Mucosa of gallbladder (tissue), 1 donor: ENCODE measurements at regions not wholly inside any gene's neighbourhood (a gene's known extent, or its start where the extent isn't known, plus 50 kb on each side); places are given as distances from the start of the nearest gene placed in this dataset.
"Not testable (repeated sequence)": the region's sequence is repeated elsewhere in the genome, so short reads cannot be mapped to it uniquely, and the experiment has no call there.

ENCODE experiments used
- DNase-seq: peaks from one replicate; pipeline ENCODE4 v3.0.0-alpha.2; 2020; ENCODE audit warnings: low spot score
- donor health status: DM: no; HTN: no; CAD: no.

DNA sequence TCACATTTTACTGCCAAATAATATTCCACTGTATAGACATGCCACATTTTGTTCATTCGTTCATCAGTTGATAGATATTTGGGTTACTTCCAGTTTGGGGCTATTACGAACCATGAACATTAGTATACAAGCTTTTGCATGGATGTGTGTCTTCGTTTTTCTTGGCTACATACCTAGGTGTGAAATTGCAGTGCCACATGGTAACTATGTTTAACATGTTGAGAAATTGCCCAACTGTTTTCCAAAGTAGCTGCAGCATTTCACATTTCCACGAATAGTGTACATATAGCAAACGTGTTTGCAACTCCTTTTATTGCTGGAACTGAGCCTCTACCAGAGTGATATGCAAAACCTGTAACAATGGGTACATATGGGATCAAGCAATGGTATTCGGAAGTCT, 221.5 kb downstream of the VEGFC start:
- DNase-seq: no peak

- DNase-seq: no peak
Measured at GRCh38 chr4:176575141-176575730, 217.5 kb downstream of the VEGFC start.

DNA sequence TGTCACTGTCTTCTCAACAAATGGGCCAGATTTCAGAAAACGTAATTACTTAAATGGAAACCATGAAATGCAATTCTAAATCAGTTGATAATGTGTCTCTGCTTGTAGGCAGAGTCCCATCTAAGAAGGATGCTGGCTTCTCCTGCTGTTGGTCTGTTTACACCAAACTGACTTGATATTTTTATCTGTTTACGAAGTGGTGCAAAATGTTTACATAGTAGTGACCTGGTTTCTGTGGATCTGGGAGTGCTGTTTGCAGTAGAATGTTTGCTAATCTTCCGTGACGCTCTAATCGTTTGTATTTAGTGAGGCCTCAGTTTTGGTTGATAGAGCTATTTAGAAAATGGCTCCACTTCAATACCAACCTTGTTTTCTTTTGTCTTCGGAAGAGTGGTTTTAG, 213.5 kb downstream of the VEGFC start:
- no peak for DNase-seq

DNA sequence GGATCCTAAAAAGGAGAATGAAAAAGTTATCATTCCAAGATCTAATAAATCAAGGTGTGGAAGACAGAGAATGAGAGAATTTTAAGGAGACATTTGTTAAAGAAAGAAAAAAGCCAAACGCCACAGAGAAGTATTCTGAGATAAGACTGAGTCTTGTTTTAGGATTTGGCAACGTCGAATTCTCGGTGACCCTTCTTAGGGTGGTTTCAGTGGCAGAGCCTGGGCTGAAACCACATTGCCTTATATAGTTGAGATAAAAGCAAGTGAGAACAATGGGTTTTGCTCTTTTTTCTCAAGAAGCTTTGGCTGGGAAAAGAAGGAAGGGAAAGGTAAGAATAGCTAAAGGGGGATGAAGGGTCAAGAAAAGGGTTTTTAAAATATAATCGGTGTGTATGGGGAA, 209.4 kb downstream of the VEGFC start:
- no peak for DNase-seq

- no peak for DNase-seq
Measured at GRCh38 chr4:176584031-176584606, 208.6 kb downstream of the VEGFC start.

DNA sequence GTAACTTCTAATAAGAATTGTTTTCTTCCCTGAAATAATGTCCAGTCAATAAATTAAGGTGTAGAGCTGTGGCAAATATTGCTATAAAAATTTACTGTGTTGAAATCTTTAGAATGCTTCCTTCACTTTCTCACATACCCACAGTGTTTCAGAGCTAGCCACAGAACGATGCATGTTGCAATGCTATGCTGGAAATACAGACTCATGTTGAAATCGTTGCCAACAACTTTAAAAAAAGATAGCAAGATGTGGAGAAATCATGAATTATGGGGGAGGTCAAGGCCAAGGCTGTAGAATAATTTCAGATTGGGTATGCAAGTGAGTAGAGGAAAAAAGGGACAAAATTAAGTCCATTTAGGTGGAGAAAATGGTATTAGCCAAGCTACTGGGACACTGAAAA, 204.8 kb downstream of the VEGFC start:
- DNase-seq: no peak

DNA sequence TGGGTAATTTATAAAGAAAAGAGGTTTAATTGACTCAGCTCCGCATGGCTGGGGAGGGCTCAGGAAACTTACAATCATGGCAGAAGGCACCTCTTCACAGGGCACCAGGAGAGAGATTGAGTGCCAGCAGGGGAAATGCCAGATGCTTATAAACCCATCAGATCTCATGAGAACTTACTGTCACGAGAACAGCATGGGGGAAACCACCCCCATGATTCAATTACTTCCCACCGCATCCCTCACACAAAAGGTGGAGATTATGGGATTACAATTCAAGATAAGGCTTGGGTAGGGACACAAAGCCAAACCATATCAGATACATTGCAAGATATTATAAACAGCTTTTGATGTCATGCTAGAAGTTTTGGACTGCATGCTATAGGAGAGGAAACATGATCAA, 204.3 kb downstream of the VEGFC start:
- no peak for DNase-seq

DNA sequence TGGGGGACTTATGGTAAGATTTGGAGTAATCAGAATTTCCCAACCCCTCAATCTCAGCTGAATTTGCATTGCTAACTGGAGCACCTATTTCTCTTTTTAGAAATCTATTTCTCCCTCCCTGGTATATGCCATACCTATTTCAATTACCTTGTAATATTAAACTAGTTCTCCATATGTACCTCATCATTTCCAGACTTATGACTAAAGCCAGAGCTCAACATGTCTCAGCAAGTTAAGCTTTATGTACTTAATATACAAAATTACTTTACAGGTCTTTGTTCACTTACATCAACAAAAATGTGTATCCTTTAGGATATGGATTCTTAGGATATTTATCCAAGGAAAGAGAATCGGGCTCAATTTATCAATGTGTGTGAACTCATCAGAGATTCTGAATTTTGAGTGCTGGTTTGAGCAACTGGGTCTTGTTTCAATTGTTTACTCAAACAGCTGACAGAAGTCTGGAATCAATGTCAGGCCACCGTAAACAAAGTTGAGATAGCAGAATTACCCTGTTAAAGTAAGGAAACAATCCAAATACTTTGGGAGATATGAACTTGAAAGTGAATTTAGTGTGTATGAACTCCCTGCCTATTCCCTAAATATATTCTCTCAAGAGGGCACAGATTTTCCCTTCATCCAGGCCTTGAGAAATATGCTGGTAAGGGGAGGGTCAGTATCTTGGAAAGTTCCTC, 199.6 kb downstream of the VEGFC start:
- DNase-seq: no peak

DNA sequence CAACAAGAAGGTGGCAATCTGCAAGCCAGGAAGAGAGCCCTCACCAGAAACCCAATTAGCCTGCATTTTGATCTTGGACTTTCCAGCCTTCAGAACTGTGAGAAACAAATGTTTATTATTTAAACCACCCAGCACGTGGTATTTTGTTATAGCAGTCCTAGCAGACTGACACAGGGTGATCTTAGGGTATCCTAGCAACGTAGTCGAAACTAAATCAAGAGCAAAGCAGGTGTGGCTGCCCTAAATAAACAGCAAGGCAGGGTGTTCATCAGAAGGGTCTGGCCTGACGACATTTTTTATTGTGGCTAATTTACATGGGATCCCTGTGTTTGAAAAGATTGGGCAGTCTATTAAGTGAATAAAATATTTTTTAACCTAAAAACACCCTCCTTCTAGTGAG, 198.8 kb downstream of the VEGFC start:
- no peak for DNase-seq

- no peak for DNase-seq
Measured at GRCh38 chr4:176595257-176595656, 197.5 kb downstream of the VEGFC start.

DNA sequence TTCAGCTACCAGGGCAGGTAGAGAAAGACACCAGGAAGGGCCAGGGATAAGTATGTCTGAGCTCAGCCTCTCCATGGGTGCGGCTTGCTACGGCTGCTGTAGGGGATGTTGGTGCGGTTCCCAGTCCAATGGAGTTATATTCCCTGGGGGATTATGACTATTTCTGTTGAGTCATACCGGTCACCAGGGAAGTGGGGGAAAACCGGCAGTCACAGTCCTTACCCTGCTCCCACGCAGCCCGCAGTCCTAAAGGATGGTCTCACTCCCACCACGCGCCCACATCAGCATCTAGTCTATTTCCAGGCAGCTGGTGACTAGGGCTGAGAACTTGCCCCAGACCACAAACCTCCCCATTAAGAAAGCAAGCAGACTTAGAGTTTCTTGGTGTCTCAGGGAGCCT, 191.6 kb downstream of the VEGFC start:
- no peak for DNase-seq

DNA sequence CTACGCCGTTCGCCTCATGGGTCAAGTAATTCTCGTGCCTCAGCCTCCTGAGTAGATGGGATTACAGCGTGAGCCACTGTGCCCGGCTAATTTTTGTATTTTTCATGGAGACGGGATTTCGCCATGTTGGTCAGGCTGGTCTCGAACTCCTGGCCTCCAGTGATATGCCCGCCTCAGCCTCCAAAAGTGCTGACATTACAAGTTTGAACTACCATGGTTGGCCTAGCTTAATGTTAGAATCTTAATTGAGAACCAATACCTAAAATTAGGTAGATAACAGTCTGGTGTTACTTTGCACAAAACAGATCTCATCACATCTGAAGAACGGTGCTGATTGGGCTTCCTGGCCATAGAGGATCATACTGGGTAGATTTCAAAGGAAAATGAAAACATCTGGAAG, 184.9 kb downstream of the VEGFC start:
- no peak for DNase-seq

- DNase-seq: no peak
Measured at GRCh38 chr4:176608346-176608745, 184.4 kb downstream of the VEGFC start.

- no peak for DNase-seq
Measured at GRCh38 chr4:176610594-176610993, 182.1 kb downstream of the VEGFC start.

DNA sequence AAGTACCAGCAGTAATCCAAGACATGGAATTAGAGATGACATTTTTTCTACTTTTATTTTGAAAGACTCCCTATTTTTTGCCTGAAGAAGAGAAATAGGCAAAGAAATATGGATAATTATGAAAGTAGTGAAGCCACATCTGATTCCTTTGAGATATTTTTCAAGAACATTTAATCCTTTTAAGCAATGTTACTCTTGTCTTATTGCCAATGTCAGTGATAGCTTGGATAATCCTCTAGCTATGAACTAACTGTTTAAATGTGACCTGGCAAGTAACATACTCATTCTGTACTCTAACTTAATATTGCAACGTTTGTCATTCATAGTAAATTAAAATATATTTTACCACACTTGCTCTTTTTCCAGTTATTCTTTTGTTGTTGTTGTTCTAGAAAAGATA, 181.3 kb downstream of the VEGFC start:
- no peak for DNase-seq

- no peak for DNase-seq
Measured at GRCh38 chr4:176611951-176612350, 180.8 kb downstream of the VEGFC start.

DNA sequence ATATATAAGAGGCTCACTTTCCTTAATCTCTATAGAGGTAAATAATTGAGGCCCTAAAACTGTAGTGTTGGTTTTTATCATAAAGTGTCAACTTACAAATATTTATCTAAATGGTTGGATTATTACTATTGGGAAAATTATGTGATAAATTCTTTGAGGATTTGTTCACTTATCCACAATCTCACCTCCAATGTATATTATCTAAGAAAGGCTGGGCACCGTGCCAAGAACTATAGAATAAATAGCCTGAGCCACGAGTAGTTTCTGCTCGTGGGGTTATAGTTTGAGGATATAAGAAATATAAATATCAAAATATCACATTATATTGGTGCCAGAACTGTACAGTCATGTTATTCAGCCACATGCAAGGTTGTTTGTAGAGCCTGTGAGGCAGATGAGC, 177.9 kb downstream of the VEGFC start:
- DNase-seq: no peak

- DNase-seq: no peak
Measured at GRCh38 chr4:176616151-176616550, 176.6 kb downstream of the VEGFC start.

- no peak for DNase-seq
Measured at GRCh38 chr4:176618138-176618537, 174.6 kb downstream of the VEGFC start.

GRCh38 chr4:176619430-176619829, 173.3 kb downstream of the VEGFC start:
- no peak for DNase-seq

GRCh38 chr4:176622251-176622948, 170.3 kb downstream of the VEGFC start:
- DNase-seq: no peak

DNA sequence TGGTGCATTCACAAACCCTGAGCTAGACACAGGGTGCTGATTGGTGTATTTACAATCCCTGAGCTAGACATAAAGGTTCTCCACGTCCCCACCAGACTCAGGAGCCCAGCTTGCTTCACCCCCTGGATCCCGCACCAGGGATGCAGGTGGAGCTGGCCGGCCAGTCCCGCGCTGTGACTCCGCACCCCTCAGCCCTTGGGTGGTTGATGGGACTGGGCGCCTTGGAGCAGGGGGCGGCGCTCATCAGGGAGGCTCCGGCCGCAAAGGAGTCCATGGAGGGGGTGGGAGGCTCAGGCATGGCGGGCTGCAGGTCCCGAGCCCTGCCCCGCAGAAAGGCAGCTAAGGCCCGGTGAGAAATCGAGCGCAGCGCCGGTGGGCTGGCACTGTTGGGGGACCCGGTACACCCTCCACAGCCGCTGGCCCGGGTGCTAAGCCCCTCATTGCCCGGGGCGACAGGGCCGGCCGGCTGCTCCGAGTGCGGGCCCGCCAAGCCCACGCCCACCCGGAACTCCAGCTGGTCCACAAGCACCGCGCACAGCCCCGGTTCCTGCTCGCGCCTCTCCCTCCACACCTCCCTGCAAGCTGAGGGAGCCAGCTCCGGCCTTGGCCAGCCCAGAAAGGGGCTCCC, 167.6 kb downstream of the VEGFC start:
- DNase-seq: not testable (repeated sequence)

GRCh38 chr4:176627916-176628315, 164.8 kb downstream of the VEGFC start:
- DNase-seq: no peak
